C4-2B (cell line): ENCODE measurements at regions not wholly inside any gene's neighbourhood (a gene's known extent, or its start where the extent isn't known, plus 50 kb on each side); places are given as distances from the start of the nearest gene placed in this dataset.

Source experiments
- CTCF ChIP-seq: fragments of 450-650 bp; conservative IDR thresholded peaks from 2 replicates; pipeline ENCODE4 v1.5.1; 2017; ENCODE audit warnings: mild to moderate bottlenecking
- ZFX ChIP-seq: fragments of 450-650 bp; IDR thresholded peaks from 2 replicates; pipeline ENCODE4 v1.6.1; 2017

- TF ChIP-seq CTCF (no peak), ZFX (no peak)
Observed at GRCh38 chr7:45435131-45435530, 139.0 kb upstream of the ADCY1 start.
